HG03439 (cell line): ENCODE measurements at regions not wholly inside any gene's neighbourhood (a gene's known extent, or its start where the extent isn't known, plus 50 kb on each side); places are given as distances from the start of the nearest gene placed in this dataset.

Experiments used
- ATAC-seq: cut with Tn5 transposase; IDR thresholded peaks from one replicate; pipeline ENCODE4 v1.9.1; 2021; ENCODE audit warnings: mild to moderate bottlenecking, moderate library complexity; ENCODE audit not compliant: unreplicated experiment

GRCh38 chr20:24378661-24379483 lies 90.6 kb upstream of the SYNDIG1 start:
- ATAC-seq = no peak

- ATAC-seq = no peak
These were observed 92.9 kb upstream of the SYNDIG1 start for GRCh38 chr20:24376311-24377099.

GRCh38 chr20:24373372-24373771 lies 96.1 kb upstream of the SYNDIG1 start:
- ATAC-seq = no peak

GRCh38 chr20:24370911-24371695 lies 98.3 kb upstream of the SYNDIG1 start:
- ATAC-seq = no peak

- no peak for ATAC-seq
These were observed 99.2 kb upstream of the SYNDIG1 start for GRCh38 chr20:24370249-24370648.

- no peak for ATAC-seq
These were observed 101.2 kb upstream of the SYNDIG1 start for GRCh38 chr20:24368253-24368652.

- no peak for ATAC-seq
These were observed 103.0 kb upstream of the SYNDIG1 start for GRCh38 chr20:24366336-24367004.

GRCh38 chr20:24365670-24366069 lies 103.8 kb upstream of the SYNDIG1 start:
- no peak for ATAC-seq

- no peak for ATAC-seq
These were observed 104.9 kb upstream of the SYNDIG1 start for GRCh38 chr20:24364482-24364881.

GRCh38 chr20:24363031-24363430 lies 106.4 kb upstream of the SYNDIG1 start:
- ATAC-seq = no peak

GRCh38 chr20:24362080-24362479 lies 107.3 kb upstream of the SYNDIG1 start:
- ATAC-seq = no peak

- ATAC-seq = no peak
These were observed 107.9 kb upstream of the SYNDIG1 start for GRCh38 chr20:24361541-24361940.

GRCh38 chr20:24360531-24360930 lies 108.9 kb upstream of the SYNDIG1 start:
- no peak for ATAC-seq

- no peak for ATAC-seq
These were observed 110.0 kb upstream of the SYNDIG1 start for GRCh38 chr20:24359321-24360027.

GRCh38 chr20:24357931-24358330 lies 111.5 kb upstream of the SYNDIG1 start:
- ATAC-seq = no peak

GRCh38 chr20:24357177-24357576 lies 112.3 kb upstream of the SYNDIG1 start:
- no peak for ATAC-seq

GRCh38 chr20:24353135-24353690 lies 116.2 kb upstream of the SYNDIG1 start:
- no peak for ATAC-seq

GRCh38 chr20:24350923-24351368 lies 118.5 kb upstream of the SYNDIG1 start:
- no peak for ATAC-seq

- ATAC-seq = no peak
These were observed 127.6 kb upstream of the SYNDIG1 start for GRCh38 chr20:24341781-24342180.

GRCh38 chr20:24340933-24341332 lies 128.5 kb upstream of the SYNDIG1 start:
- no peak for ATAC-seq
